Keratinocyte (primary cell): ENCODE measurements at regions not wholly inside any gene's neighbourhood (a gene's known extent, or its start where the extent isn't known, plus 50 kb on each side); places are given as distances from the start of the nearest gene placed in this dataset.

ENCODE experiments used
- DNase-seq: peaks from one replicate; pipeline ENCODE4 v3.0.0-alpha.2; 2011; ENCODE audit warnings: low read depth, missing footprints, low spot score
- FAIRE-seq: peaks from 2 replicates; lab custom pipeline; 2011; peaks lifted over from hg19 to GRCh38; lab: Jason Lieb, UNC
- H2AFZ ChIP-seq: 2 replicates; pipeline ENCODE4 v1.6.0; 2012; ENCODE audit warnings: low read length, control low read depth, inconsistent platforms; ENCODE audit not compliant: control insufficient read depth
- H3K27ac ChIP-seq: 2 replicates; pipeline ENCODE4 v1.5.1; 2011; ENCODE audit warnings: low read length; ENCODE audit not compliant: control insufficient read depth, insufficient read depth
- H3K27me3 ChIP-seq: 3 replicates; pipeline ENCODE4 v1.6.0; 2011; ENCODE audit warnings: low read length; ENCODE audit not compliant: control insufficient read depth, insufficient read depth; ENCODE audit errors: extremely low read depth
- H3K36me3 ChIP-seq, 2 experiments: 2 replicates in 1 of 2; 3 replicates in 1 of 2; pipeline ENCODE4 v1.5.1; 2011; ENCODE audit warnings: low read length in 2 of 2, mild to moderate bottlenecking in 1 of 2; ENCODE audit not compliant: control insufficient read depth in 2 of 2, insufficient read depth in 2 of 2; ENCODE audit errors: extremely low read depth in 1 of 2
- H3K4me1 ChIP-seq: 3 replicates; pipeline ENCODE4 v1.5.1; 2011; ENCODE audit warnings: low read length; ENCODE audit not compliant: control insufficient read depth, insufficient read depth; ENCODE audit errors: extremely low read depth
- H3K4me2 ChIP-seq: 3 replicates; pipeline ENCODE4 v1.6.0; 2011; ENCODE audit warnings: low read depth, low read length; ENCODE audit not compliant: control insufficient read depth, insufficient read depth; ENCODE audit errors: extremely low read depth
- H3K4me3 ChIP-seq, 3 experiments: fragments of 200-600 bp in 1 of 3; sonication (generic) in 1 of 3; 2 replicates in 2 of 3; 3 replicates in 1 of 3; pipeline ENCODE4 v1.5.1; 2011 to 2016; ENCODE audit warnings: low read length in 3 of 3, mild to moderate bottlenecking in 3 of 3, control low read depth in 2 of 3, inconsistent platforms in 1 of 3, low read depth in 1 of 3, mixed read lengths in 1 of 3, mixed run types in 1 of 3, moderate library complexity in 1 of 3; ENCODE audit not compliant: control insufficient read depth in 2 of 3, insufficient read depth in 2 of 3; ENCODE audit errors: extremely low read depth in 1 of 3
- H3K79me2 ChIP-seq: 2 replicates; pipeline ENCODE4 v1.6.0; 2012; ENCODE audit warnings: low read length; ENCODE audit not compliant: control insufficient read depth, insufficient read depth
- H3K9ac ChIP-seq: 3 replicates; pipeline ENCODE4 v1.6.0; 2011; ENCODE audit warnings: low read length; ENCODE audit not compliant: control insufficient read depth, insufficient read depth; ENCODE audit errors: extremely low read depth
- H3K9me1 ChIP-seq: 3 replicates; pipeline ENCODE4 v1.6.0; 2011; ENCODE audit warnings: low read length; ENCODE audit not compliant: control insufficient read depth, insufficient read depth; ENCODE audit errors: extremely low read depth
- H3K9me3 ChIP-seq: 2 replicates; pipeline ENCODE4 v1.5.1; 2012; ENCODE audit warnings: low read depth, low read length; ENCODE audit not compliant: control insufficient read depth
- H4K20me1 ChIP-seq: 3 replicates; pipeline ENCODE4 v1.6.0; 2011; ENCODE audit warnings: low read length; ENCODE audit not compliant: control insufficient read depth, insufficient read depth; ENCODE audit errors: extremely low read depth
- EZH2 ChIP-seq: IDR thresholded peaks from one replicate; pipeline ENCODE4 v1.6.1; 2012; ENCODE audit warnings: inconsistent platforms, mild to moderate bottlenecking, low read length, moderate library complexity
- dilution Hi-C: fragments of 300-500 bp; cut with MboI; formaldehyde crosslinking; loops from one replicate; pipeline ENCODE4 v1.7.0; 2020; ENCODE audit warnings: low sequenced_read_pairs; ENCODE audit not compliant: extremely low pct_ligation_motif_present
- TF ChIP-seq, protein P1 (sequence below), 3 experiments: IDR thresholded peaks in 1 of 3; conservative IDR thresholded peaks in 1 of 3; optimal IDR thresholded peaks in 1 of 3; 2 replicates in 2 of 3; 3 replicates in 1 of 3; pipeline versions ENCODE3 to v1.5.1; 2011; ENCODE audit warnings: low read length in 3 of 3, mild to moderate bottlenecking in 3 of 3, moderate library complexity in 2 of 3, control low read depth in 1 of 3, inconsistent platforms in 1 of 3; ENCODE audit not compliant: insufficient read depth in 2 of 3; ENCODE audit errors: extremely low read depth in 1 of 3

DNA sequence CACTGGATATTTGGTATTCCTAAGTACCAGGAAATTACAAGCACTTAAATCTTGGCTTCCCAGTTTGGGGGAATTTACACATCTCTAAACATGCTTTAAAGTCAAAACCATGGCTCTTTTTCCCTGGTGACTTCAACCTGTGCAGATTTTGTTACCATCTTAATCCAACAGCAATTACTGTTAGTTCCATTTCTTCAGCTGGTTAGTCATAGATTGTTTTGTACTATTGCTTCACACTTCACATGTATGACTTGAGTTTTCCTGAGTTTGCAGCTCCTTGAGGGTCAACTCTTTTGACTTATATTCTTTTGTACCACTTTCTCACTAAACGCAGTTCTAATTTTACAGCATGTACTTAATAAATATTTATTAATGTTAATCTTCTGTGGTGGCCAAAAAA lies 203.4 kb upstream of the RND3 start:
- H3K27me3 ChIP-seq, result no peaks in the 10 kb centered on the region
- H3K79me2 ChIP-seq, result no peaks in the 10 kb centered on the region
- no peak for FAIRE-seq
- no peak overlapping the region for H3K9ac ChIP-seq
- dilution Hi-C loops, result no loop called here
- no peaks in the 10 kb centered on the region for H3K36me3 ChIP-seq
- TF ChIP-seq EZH2, result no peak
- TF ChIP-seq, protein P1, sequence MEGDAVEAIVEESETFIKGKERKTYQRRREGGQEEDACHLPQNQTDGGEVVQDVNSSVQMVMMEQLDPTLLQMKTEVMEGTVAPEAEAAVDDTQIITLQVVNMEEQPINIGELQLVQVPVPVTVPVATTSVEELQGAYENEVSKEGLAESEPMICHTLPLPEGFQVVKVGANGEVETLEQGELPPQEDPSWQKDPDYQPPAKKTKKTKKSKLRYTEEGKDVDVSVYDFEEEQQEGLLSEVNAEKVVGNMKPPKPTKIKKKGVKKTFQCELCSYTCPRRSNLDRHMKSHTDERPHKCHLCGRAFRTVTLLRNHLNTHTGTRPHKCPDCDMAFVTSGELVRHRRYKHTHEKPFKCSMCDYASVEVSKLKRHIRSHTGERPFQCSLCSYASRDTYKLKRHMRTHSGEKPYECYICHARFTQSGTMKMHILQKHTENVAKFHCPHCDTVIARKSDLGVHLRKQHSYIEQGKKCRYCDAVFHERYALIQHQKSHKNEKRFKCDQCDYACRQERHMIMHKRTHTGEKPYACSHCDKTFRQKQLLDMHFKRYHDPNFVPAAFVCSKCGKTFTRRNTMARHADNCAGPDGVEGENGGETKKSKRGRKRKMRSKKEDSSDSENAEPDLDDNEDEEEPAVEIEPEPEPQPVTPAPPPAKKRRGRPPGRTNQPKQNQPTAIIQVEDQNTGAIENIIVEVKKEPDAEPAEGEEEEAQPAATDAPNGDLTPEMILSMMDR (optimal IDR thresholded peaks at IDR 0.05 in 1 of 3, IDR thresholded peaks at IDR 0.05 in 1 of 3, conservative IDR thresholded peaks at IDR 0.05 in 1 of 3; ENCODE audit: extremely low read depth in 1 of 3, insufficient read depth in 2 of 3, low read length in 3 of 3), result no peak
- H3K9me1 ChIP-seq, result no peaks in the 10 kb centered on the region
- H3K9me3 ChIP-seq, result no peaks in the 10 kb centered on the region
- H3K27ac ChIP-seq, result no peak overlapping the region
- no peak overlapping the region for H3K4me2 ChIP-seq
- H3K4me1 ChIP-seq, result no peaks in the 10 kb centered on the region
- DNase-seq, result no peak
- H3K4me3 ChIP-seq, result no peak overlapping the region
- no peak overlapping the region for H2AFZ ChIP-seq
- H4K20me1 ChIP-seq, result no peaks in the 10 kb centered on the region

DNA sequence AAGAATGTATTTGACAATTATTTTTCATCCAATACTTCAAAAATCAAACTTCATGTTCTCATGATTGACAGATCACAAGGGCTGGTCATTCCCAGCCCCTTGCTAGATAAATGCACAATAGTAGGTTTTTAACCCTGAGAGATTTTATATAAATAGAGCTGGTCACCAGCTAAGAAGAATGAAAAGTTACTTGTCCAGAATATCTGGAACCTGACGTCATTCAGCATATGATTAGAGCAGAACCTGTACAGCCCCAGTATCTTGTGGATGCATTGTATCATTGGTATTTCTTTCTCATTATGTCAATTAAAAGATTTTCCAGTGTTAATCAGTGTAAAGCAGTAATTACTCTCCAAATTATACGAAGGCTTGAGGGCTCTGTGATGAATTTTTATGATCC lies 202.8 kb upstream of the RND3 start:
- DNase-seq, result no peak
- no peak overlapping the region for H2AFZ ChIP-seq
- no peak overlapping the region for H3K4me2 ChIP-seq
- TF ChIP-seq, protein P1 (optimal IDR thresholded peaks at IDR 0.05 in 1 of 3, IDR thresholded peaks at IDR 0.05 in 1 of 3, conservative IDR thresholded peaks at IDR 0.05 in 1 of 3; ENCODE audit: extremely low read depth in 1 of 3, insufficient read depth in 2 of 3, low read length in 3 of 3), result no peak
- TF ChIP-seq EZH2, result no peak
- dilution Hi-C loops, result no loop called here
- H3K27me3 ChIP-seq, result no peaks in the 10 kb centered on the region
- FAIRE-seq, result no peak
- no peaks in the 10 kb centered on the region for H4K20me1 ChIP-seq
- no peaks in the 10 kb centered on the region for H3K4me1 ChIP-seq
- H3K27ac ChIP-seq, result no peak overlapping the region
- H3K36me3 ChIP-seq, result no peaks in the 10 kb centered on the region
- no peak overlapping the region for H3K9ac ChIP-seq
- H3K79me2 ChIP-seq, result no peaks in the 10 kb centered on the region
- no peaks in the 10 kb centered on the region for H3K9me3 ChIP-seq
- H3K9me1 ChIP-seq, result no peaks in the 10 kb centered on the region
- no peak overlapping the region for H3K4me3 ChIP-seq
